Dermis blood vessel endothelial cell (primary cell): ENCODE measurements at regions not wholly inside any gene's neighbourhood (a gene's known extent, or its start where the extent isn't known, plus 50 kb on each side); places are given as distances from the start of the nearest gene placed in this dataset.
"Not testable (repeated sequence)": the region's sequence is repeated elsewhere in the genome, so short reads cannot be mapped to it uniquely, and the experiment has no call there.

Experiments
- DNase-seq: peaks from one replicate; pipeline ENCODE4 v3.0.0; 2010

GRCh38 chr11:39120890-39121289 lies 2338.6 kb downstream of the LRRC4C start:
- DNase-seq = no peak

GRCh38 chr11:39113606-39114005 lies 2345.8 kb downstream of the LRRC4C start:
- DNase-seq = no peak

- no peak for DNase-seq
Observed at GRCh38 chr11:39102236-39102635, 2357.2 kb downstream of the LRRC4C start.

GRCh38 chr11:39078465-39078864 lies 2381.0 kb downstream of the LRRC4C start:
- DNase-seq = no peak

- DNase-seq = no peak
Observed at GRCh38 chr11:39037611-39038010, 2421.8 kb downstream of the LRRC4C start.

- DNase-seq = no peak
Observed at GRCh38 chr11:39036021-39036420, 2423.4 kb downstream of the LRRC4C start.

GRCh38 chr11:39021539-39021938 lies 2423.5 kb upstream of the RAG2 start:
- DNase-seq = no peak

GRCh38 chr11:39011797-39012196 lies 2413.8 kb upstream of the RAG2 start:
- no peak for DNase-seq

- DNase-seq = no peak
Observed at GRCh38 chr11:38990841-38991240, 2392.8 kb upstream of the RAG2 start.

GRCh38 chr11:38990139-38990538 lies 2392.1 kb upstream of the RAG2 start:
- no peak for DNase-seq

GRCh38 chr11:38988908-38989307 lies 2390.9 kb upstream of the RAG2 start:
- DNase-seq = no peak

- no peak for DNase-seq
Observed at GRCh38 chr11:38972220-38972619, 2374.2 kb upstream of the RAG2 start.

- no peak for DNase-seq
Observed at GRCh38 chr11:38971141-38971540, 2373.1 kb upstream of the RAG2 start.

GRCh38 chr11:38968951-38969350 lies 2370.9 kb upstream of the RAG2 start:
- no peak for DNase-seq

GRCh38 chr11:38952698-38953097 lies 2354.7 kb upstream of the RAG2 start:
- DNase-seq = no peak

- DNase-seq = no peak
Observed at GRCh38 chr11:38950867-38951266, 2352.8 kb upstream of the RAG2 start.

GRCh38 chr11:38948392-38948791 lies 2350.4 kb upstream of the RAG2 start:
- DNase-seq = no peak

- DNase-seq = no peak
Observed at GRCh38 chr11:38937709-38938108, 2339.7 kb upstream of the RAG2 start.

- DNase-seq = no peak
Observed at GRCh38 chr11:38935941-38936340, 2337.9 kb upstream of the RAG2 start.

GRCh38 chr11:38927993-38928392 lies 2330.0 kb upstream of the RAG2 start:
- DNase-seq = no peak

- DNase-seq = no peak
Observed at GRCh38 chr11:38924644-38925043, 2326.6 kb upstream of the RAG2 start.

GRCh38 chr11:38900211-38900610 lies 2302.2 kb upstream of the RAG2 start:
- DNase-seq = no peak

GRCh38 chr11:38894201-38894600 lies 2296.2 kb upstream of the RAG2 start:
- not testable (repeated sequence) for DNase-seq

GRCh38 chr11:38884145-38884865 lies 2286.3 kb upstream of the RAG2 start:
- no peak for DNase-seq

- DNase-seq = no peak
Observed at GRCh38 chr11:38867338-38867737, 2269.3 kb upstream of the RAG2 start.
